GM21447 (cell line): ENCODE measurements at regions not wholly inside any gene's neighbourhood (a gene's known extent, or its start where the extent isn't known, plus 50 kb on each side); places are given as distances from the start of the nearest gene placed in this dataset.
"Not testable (repeated sequence)": the region's sequence is repeated elsewhere in the genome, so short reads cannot be mapped to it uniquely, and the experiment has no call there.

Source experiments
- ATAC-seq: cut with Tn5 transposase; IDR thresholded peaks from one replicate; pipeline ENCODE4 v1.9.1; 2021; ENCODE audit not compliant: unreplicated experiment

DNA sequence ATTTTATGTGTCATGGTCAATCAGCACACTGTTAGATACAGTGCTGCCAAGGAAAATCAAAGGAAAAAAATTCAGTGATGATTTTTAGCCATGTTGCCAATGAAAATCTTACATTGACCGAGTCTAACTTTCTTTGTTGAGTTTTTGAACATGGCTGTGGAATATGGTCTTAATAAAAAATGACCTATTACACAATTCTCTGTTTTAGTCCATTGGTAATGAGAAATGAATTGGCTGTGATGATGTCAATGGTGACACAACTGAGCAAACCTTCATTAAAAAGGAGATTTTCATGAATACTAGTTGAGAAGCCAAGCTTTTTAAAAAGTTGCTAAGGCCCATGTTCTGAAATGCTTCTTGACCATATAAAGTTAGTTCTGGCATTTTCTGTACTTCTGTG, 225.9 kb upstream of the GYPA start:
- no peak for ATAC-seq

DNA sequence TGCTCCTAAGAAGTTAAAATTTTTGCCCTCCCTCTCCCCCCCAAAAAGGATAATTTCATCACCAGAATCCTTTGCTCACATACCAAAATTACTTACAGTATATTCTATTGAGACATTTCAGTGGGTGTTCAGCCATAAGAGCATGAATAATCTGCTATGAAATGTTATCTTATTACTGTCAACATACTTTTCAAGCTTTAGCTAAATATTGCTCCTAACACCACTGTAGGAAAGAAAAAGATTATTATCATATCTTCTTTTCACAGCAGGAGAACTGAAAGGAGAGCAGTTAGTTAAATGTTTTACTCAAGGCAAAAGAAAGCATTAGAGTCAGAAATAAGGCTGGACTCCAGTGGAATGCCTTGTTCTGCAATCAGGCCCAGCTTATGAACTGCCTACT, 231.0 kb upstream of the GYPA start:
- no peak for ATAC-seq

DNA sequence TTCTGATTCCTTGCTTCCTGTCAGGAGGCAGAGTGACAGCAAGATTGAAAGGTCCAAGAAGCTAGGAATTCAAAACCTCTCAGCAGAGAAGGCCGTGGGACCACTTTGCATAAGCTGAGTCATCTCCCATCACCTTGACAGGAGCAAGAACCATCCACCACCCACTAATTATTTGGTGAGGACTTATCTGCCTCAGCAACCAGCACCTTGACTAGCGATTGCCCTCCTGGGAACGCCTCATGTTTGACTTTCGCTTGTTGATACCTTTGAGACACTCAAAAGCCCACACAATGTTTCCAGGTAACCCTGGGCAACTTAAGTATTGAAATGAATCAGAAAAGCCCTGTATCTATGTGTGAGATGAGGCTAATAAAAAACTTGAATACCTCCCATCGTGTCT, 233.5 kb upstream of the GYPA start:
- peak; percentile 89 for ATAC-seq

DNA sequence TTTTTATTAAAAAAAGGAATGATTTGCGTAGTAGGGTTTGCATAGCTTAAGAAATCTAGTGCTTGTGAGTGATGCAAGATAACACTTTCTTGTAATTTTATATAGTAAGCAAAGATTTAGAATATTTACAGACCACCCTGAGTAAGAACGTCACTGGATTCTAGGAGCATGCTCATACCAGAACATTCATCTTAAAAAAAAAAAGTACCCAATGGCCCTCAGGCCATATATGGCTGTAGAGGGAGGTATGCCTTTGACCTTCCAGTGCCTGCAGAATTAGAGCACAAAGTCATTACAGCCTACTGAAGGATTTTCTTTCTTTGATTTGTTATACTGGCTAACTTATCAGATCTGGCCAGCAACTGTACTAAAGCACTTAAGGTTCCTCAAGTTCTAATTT, 236.3 kb upstream of the GYPA start:
- ATAC-seq: no peak

DNA sequence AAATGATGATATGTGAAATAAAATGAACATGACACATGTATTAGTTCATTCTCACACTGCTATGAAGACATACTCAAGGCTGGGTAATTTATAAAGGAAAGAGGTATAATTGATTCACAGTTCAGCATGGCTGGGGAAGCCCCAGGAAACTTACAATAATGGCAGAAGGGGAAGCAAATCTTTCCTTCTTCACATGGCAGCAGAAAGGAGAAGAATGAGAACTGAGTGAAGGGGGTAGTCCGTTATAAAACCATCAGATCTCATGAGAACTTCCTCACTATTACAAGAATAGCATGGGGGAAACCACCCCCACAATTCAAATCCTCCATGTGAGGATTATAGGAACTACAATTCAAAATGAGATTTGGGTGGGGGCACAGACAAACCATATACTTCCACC, 243.9 kb upstream of the GYPA start:
- ATAC-seq: no peak

DNA sequence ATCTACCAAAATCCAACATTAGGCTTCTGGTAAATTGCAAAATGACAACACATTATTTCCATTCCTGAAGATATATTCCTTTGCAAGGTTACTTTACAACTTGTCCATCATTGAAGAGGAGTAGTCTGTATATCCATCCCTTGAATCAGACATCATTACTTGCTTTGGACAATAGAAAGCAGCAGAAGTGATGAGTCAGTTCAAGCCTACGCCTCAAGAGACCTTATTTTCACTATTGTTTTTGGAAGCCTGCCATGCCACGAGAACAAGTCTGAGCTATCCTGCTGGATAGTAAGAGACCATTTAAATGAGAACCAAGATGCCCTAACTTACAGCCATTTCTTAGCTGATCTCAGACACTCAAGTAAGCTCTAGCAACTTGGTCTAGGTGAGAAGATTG, 246.0 kb upstream of the HHIP start:
- no peak for ATAC-seq

DNA sequence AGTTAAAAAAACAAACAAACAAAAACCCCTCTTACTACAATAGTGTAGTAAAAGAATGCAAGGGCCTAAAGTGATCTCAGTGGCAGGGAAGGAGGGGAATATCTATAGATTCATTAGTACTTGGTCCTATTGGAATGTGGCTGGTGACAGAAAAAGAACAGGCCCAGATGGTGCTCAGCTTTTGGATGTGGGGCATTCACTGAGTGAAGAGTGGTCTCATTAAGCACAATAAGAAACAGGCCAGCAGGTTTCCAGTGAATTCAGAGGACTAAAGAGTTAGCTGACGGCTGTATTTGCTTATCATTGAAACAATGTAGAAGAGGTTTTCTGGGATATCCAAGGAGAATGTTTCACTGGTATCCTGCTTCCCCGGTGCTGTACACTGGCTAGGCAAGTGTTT, 243.8 kb upstream of the HHIP start:
- no peak for ATAC-seq

DNA sequence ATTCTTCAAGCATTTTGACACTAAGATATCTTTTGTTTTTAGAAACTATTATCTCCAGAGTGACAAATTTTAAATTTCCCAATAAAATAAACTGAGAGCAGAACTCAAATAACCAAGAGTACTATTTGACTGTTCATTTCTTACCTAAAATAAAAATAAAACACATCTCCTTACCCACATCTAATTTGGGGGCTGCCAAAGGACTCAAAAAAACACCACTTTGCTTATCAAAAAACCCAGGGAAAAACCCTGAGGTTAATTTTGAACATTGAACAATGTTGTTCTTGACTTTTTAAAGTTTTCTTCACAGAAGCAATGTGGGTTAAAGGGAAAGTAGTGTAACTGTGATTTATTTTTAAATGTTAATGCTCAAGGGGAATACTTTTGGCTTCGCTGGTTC, 243.0 kb upstream of the HHIP start:
- no peak for ATAC-seq

DNA sequence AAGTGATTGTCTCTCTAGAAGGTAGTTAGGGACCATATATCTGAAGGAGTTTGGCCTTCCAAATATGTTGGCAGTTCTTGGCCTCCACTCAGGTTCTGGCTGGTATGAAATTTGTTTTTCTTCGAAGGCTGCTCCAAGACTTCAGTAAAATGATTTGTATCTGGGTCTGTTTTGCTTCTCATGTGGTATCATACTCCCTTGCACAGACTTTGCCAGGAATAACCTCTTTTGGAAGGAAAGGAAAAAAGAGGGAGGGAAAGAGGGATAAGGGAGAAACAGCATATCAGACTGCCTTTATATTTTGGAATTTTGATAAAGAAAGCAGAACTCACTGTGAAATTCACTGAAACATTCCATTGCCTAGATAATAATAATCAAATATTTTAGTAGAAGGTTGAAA, 242.1 kb upstream of the HHIP start:
- no peak for ATAC-seq

DNA sequence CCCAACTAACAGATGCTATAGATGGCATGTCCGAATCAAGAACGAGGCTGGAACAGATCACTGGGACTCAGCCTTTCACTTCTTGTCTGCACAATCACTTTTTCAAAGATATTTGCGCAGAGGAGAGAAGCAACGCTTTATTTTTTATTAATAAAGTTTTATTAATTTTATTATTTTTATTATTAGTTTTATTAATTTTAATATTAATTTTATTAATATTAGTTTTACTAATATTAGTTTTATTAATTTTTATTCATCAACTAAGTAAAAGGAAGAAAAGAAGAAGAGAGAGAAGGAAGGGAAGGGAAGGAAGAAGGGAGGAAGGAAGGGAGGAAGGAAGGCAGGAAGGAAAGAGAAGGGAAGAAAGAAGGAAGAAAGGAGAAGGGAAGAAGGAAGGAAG, 236.4 kb upstream of the HHIP start:
- no peak for ATAC-seq

DNA sequence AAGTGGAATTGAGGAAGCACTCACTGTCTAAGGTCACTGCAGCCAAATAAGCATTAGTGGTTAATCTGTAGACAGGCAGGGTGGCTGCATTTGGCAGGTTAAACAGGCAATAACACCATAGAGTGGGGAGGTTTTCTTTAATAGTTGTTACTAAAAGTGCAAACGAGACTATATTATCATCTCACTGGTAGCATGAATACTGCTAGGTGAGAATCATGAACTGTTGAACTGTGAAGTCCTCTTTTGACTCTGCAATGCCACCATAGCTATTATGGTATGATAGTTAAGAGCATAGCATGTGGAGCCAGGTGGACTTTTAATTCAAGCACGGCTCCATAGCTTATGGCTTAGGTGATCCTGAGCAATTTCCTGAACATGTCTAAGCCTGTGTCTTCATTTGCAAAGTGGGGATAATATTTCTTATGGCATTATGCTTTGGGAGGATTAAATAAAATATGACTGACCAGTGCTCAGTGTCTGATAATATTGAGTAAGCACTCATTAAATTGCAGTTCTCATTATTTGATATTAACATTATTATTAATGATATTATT, 235.6 kb upstream of the HHIP start:
- no peak for ATAC-seq

DNA sequence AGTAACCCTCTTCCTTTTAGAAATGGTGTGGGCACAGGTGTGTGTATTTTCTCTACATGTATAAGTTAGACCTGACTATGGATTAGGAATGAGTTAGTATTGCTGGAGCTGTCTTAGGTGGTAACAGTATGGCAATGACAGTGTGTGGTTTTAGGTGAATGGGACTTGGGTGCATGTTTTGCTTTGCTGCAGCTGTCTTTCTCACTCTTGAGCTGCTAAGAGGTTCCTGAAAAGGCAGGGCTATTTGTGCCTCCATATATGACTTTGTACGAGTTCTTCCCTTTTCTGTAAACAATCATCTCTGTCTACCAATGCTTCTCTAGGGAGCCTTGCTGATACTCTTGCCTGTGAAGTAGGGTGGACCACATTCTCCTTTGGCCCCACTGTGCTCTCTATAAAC, 234.8 kb upstream of the HHIP start:
- no peak for ATAC-seq

DNA sequence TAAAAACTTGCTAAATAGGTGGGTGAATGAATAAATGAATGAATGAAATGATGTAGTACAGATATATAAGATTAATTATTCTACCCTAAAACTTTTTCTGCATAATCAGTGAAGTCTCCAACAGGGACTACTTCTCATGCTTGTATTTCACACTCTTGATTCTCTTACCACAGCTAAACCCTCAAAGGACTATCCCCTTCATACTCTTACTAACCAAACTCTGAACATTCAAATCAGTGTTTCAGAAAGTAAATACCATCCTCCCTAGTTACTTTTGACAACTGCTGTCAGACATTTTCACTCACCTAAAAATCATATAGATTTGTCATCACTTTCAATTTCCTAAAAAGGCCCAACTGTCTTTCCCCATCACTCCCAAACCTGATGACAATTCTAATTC, 234.3 kb upstream of the HHIP start:
- no peak for ATAC-seq

DNA sequence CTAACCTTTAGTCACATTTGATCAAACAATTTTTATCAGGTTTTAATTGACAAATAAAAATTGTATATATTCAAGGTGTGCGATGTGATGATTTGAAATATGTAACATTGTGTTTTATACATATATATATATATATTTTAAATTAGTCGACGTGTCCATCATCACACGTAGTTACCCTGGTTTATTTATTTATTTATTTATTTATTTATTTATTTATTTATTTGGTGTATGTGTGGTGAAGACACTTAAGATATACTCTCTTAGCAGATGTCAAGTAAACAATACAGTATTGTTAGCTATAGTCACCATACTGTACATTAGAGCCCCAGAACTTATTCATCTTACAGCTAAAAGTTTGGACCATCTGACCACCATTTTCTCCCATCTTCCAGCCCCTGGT, 224.9 kb upstream of the HHIP start:
- ATAC-seq: no peak

DNA sequence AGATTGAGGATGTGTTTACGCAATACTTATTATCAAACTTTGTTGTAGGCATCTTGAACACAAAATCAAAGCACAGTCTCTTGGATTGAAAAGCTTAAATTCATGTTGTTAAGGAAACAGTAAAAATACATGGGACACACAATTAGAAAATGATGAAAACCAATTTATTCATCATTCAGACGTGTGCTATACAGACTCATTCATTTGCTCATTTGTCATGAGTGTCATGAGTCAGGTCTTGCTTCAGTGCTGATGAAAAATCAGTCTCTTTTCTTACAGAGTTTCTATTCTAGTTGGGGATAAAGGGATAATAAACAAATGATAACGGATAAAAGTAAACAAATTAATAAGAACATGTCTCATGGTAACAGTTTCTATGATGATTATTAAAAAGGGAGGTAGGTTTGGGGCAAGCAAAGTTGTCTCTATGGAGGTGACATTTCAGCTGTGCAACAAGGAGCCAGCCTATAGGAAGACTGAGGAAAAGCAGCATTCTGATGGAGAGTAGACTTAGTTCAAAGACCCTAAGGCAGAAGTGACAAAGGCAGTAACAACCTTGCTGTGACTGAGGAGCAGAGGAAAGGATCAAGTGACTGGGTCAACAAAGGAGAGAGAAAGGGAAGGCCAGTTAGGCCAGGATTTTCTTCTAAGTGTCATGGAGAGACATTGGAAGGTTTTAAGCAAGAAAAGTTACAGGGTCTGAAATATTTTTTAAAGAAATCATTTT, 224.0 kb upstream of the HHIP start:
- ATAC-seq: no peak

DNA sequence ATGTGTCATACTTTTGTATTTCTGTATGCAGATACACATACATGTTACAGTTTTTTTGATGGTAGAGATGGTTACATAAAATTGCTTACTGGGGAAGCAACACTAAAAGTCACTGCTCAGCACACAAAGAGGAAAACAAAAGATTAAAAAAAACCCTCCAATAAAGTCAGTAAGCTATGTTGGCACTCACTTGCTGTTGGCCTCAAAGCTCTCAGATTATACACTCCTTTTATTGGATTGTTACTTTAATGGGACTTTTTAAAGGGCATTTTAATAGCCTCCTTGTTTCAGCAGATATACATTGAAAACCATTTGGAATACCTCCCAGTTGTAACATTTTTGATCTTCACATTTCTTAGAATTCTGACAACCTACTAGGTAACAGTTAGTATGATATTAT, 222.0 kb upstream of the HHIP start:
- ATAC-seq: no peak

DNA sequence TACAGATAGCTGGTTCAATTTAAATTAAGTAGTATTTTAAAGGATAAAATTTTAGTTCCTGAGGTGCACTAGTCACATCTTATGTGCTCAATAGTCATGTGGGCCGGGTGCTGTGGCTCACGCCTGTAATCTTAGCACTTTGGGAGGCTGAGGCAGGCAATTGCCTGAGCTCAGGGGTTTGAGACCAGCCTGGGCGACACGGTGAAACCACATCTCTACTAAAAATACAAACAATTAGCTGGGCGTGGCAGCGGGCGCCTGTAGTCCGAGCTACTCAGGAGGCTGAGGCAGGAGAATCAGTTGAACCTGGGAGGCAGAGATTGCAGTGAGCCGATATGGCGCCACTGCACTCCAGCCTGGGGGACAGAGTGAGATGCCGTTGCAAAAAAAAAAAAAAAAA, 219.9 kb upstream of the HHIP start:
- not testable (repeated sequence) for ATAC-seq

DNA sequence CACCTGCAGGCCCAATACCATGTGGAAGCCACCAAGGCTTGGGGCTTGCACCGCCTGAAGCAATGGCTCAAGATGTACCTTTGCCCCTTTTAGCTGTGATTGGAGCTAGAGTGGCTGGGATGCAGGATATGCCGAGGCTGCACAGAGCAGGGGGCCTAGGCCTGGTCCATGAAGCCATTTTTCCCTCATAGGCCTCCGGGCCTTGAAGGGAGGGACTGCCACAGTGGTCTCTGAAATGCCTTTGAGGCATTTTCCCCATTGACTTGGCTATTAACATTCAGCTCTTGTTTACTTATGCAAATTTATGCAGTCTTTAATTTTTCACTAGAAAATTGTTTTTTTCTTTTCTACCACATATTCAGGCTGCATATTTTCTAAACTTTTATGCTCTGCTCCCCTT, 203.2 kb upstream of the HHIP start:
- ATAC-seq: no peak

DNA sequence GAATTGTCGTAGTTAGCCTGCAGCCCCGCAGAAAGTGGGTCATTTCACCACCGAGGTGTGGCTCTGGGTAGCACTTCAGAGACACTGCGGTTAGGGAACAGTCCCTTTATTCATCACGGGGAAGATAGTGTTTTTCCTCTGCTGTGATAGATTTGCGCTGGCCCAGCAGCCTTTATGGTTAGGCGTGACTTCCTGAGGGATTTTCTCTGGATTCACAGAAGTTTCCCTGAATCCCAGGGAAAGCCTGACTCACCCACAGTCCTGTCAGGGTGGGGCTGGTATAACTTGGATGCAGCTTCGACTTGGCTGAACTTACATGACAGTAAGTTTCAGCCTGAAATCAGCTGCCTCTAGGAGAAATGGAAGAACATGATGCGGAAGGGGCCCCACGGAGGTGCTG, 196.3 kb upstream of the HHIP start:
- ATAC-seq: no peak

DNA sequence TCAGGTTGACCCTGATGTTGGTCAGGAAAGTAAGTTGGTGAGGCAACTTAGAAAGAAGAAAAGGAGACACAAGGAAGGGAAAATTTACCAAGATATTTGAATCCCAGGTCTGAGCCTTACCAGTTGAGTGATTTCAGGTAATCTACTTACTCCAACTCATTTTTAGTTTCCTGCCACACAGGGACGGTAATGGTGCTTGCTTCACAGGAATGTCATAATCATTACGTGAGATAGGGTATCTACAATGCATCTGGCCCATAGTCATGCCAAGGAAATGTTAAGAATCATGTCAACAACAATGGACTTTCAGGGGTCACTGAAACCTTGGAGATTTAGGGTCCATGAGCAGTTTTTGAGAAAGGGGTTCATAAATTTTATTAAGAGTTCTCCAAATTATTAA, 195.4 kb upstream of the HHIP start:
- no peak for ATAC-seq

DNA sequence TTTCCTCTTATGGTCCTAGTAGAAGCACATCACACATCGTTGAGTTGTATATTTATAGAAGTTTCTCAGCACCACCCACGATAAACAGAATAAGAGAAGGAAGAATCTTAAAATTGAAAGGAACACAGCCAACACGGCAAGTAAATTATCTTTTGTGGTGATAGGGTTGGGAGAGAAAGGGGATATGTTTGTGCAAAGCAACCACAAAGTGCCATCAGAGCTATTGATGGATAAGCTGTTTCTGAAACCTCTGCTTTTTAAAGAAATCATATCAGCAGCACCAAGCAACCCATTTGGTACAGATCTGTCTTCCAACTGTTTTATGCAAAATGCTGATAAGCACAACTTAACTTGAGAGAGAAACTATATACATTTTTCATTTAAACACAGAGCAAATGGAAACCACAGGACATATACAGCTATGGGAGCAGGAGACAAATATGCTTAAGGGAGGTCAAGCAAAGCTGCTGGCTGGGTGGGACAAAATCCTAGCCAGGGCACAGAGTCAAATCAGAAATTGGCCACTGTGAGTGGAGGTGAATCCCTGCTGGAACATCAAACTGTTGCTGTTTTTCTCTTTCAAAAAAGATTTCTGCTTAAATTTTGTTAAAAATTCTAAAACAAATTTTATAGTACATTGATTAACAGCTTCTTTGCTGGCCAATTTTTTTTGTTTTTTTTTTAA, 194.0 kb upstream of the HHIP start:
- no peak for ATAC-seq

DNA sequence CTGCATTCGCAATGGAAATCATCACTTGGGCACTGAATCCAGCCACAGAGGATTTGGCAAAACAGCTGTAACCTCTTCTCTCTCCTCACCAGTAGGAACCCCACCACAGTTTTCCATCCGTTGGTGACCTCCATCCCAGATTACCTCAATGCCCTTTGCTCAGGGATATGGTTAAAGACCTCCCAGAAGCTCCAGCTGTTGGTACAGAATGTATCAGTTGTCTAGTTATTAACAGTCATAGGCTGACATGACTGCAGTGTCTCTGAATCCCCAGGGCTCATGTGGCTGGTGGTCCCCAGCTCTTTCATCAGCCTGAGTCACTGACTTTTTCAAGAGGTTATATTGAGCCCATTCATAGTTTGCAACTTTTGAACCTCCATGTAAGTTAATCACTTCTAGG, 189.8 kb upstream of the HHIP start:
- no peak for ATAC-seq

DNA sequence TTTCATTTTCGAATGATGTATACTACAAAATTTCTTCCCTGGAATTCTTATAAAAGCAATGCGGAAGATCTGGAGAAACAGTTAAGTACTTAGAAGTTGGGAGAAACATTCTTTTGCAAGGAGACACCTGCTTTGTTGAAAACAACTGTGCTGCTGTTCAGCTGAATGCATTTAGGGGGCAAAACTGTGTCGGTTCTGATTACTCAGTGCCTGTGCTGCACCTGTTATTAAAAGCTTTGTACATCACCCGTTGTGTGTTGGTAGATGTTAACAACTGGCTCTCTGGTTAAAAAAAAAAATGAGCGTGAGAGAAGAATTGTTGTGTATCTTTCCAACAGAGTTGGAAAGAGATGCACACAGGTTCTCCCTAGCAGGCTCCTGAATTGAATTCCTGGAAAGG, 184.1 kb upstream of the HHIP start:
- ATAC-seq: no peak
